HepG2 (cell line): ENCODE measurements at regions not wholly inside any gene's neighbourhood (a gene's known extent, or its start where the extent isn't known, plus 50 kb on each side); places are given as distances from the start of the nearest gene placed in this dataset.

Experiments
- ATAC-seq: fragments of 200-7000 bp; cut with Tn5 transposase; 3 replicates; pipeline ENCODE4 v1.9.1; 2020; ENCODE audit warnings: mild to moderate bottlenecking, moderate library complexity
- BruUV-seq: library from RNA; stranded (reverse); fragments of 400-500 nt; replicated peaks from 2 replicates; lab custom pipeline; 2021; lab: Mats Ljungman, UMichigan
- CTCF ChIA-PET: fragments of 300-600 bp; formaldehyde crosslinking; extraction: SDS; loops from one replicate; lab custom pipeline; 2021; ENCODE audit warnings: low total read pairs, inconsistent platforms, low intra/inter-chr PET ratio; lab: Yijun Ruan, JAX
- POLR2A ChIA-PET: fragments of 350-600 bp; sonication (Branson Sonifier 250); formaldehyde crosslinking; loops from one replicate; lab custom pipeline; 2020; ENCODE audit warnings: antibody characterized with exemption, inconsistent platforms; lab: Yijun Ruan, JAX
- DNase-seq: peaks from one replicate; pipeline ENCODE4 v3.0.0-alpha.2; 2015; ENCODE audit warnings: low spot score
- FAIRE-seq: peaks from 3 replicates; lab custom pipeline; 2011; peaks lifted over from hg19 to GRCh38; lab: Jason Lieb, UNC
- H2AFZ ChIP-seq: one replicate; pipeline ENCODE4 v1.6.1; 2011; ENCODE audit warnings: low read length, inconsistent platforms
- H3K27ac ChIP-seq: fragments of 300-600 bp; 3 replicates; pipeline ENCODE4 v1.8.0; 2011; ENCODE audit warnings: mixed run types, mild to moderate bottlenecking, mixed read lengths, low read length, inconsistent platforms; ENCODE audit not compliant: insufficient read depth; ENCODE audit errors: extremely low read length
- H3K27me3 ChIP-seq, 2 experiments: fragments of 200-600 bp in 1 of 2; 2 replicates in 1 of 2; 3 replicates in 1 of 2; pipeline versions ENCODE4 v1.6.0 to v1.8.0; 2011; ENCODE audit warnings: low read length in 2 of 2, mild to moderate bottlenecking in 2 of 2, moderate library complexity in 2 of 2, inconsistent platforms in 1 of 2; ENCODE audit not compliant: insufficient read depth in 2 of 2, control insufficient read depth in 1 of 2
- H3K36me3 ChIP-seq, 2 experiments: fragments of 200-600 bp in 1 of 2; replicated peaks in 1 of 2; 2 replicates in 1 of 2; 3 replicates in 1 of 2; pipeline versions ENCODE4 v1.5.1 to v1.8.0; 2011; ENCODE audit warnings: low read length in 2 of 2, inconsistent platforms in 1 of 2; ENCODE audit not compliant: insufficient read depth in 2 of 2, control insufficient read depth in 1 of 2
- H3K4me1 ChIP-seq: 2 replicates; pipeline ENCODE4 v1.5.1; 2012; ENCODE audit warnings: low read length, inconsistent platforms; ENCODE audit not compliant: insufficient read depth
- H3K4me2 ChIP-seq: 2 replicates; pipeline ENCODE4 v1.6.0; 2011; ENCODE audit warnings: low read depth, low read length, inconsistent platforms
- H3K4me3 ChIP-seq, 3 experiments: fragments of 200-600 bp in 1 of 3; sonication (generic), shearing (Covaris generic) in 1 of 3; replicated peaks in 1 of 3; 2 replicates each; pipeline ENCODE4 v1.5.1; 2011 to 2016; ENCODE audit warnings: low read length in 3 of 3, inconsistent platforms in 2 of 3, low read depth in 2 of 3, mild to moderate bottlenecking in 2 of 3, control low read depth in 1 of 3, mixed read lengths in 1 of 3; ENCODE audit not compliant: insufficient read depth in 1 of 3
- H3K79me2 ChIP-seq: one replicate; pipeline ENCODE4 v1.6.1; 2011; ENCODE audit warnings: low read length, inconsistent platforms; ENCODE audit not compliant: insufficient read depth
- H3K9ac ChIP-seq: 2 replicates; pipeline ENCODE4 v1.6.0; 2011; ENCODE audit warnings: mild to moderate bottlenecking, low read depth, low read length, inconsistent platforms; ENCODE audit not compliant: insufficient read depth
- H3K9me3 ChIP-seq: 2 replicates; pipeline ENCODE4 v1.5.1; 2012; ENCODE audit warnings: mild to moderate bottlenecking, low read length
- H4K20me1 ChIP-seq: 2 replicates; pipeline ENCODE4 v1.6.0; 2011; ENCODE audit warnings: inconsistent platforms, mild to moderate bottlenecking, low read length, moderate library complexity; ENCODE audit not compliant: insufficient read depth
- ASH2L ChIP-seq: fragments of 300-600, 200-600 bp; sonication (generic); IDR thresholded peaks from 2 replicates; pipeline ENCODE4 v1.7.0; 2017; ENCODE audit warnings: low read depth, mild to moderate bottlenecking, moderate library complexity, mixed read lengths, low read length; ENCODE audit not compliant: insufficient read length
- DNMT3B ChIP-seq: conservative IDR thresholded peaks from 2 replicates; pipeline ENCODE4 v1.6.1; 2016; ENCODE audit warnings: missing biosample characterization, control low read depth
- HDAC2 ChIP-seq: sonication (generic); formaldehyde crosslinking; IDR thresholded peaks from 2 replicates; pipeline ENCODE4 v1.4.0; 2020; ENCODE audit warnings: missing genetic modification reagents
- HDAC6 ChIP-seq: fragments of 200-600 bp; sonication (generic); IDR thresholded peaks from 2 replicates; pipeline ENCODE4 v1.7.0; 2017; ENCODE audit warnings: mild to moderate bottlenecking, antibody characterized with exemption, low read length, low read depth
- HNRNPUL1 ChIP-seq: fragments of 200-400 bp; formaldehyde crosslinking; IDR thresholded peaks from 2 replicates; pipeline ENCODE4 v1.6.1; 2017; ENCODE audit warnings: low read depth, mild to moderate bottlenecking, low read length, moderate library complexity
- MAFK ChIP-seq, 2 experiments: IDR thresholded peaks in 1 of 2; conservative IDR thresholded peaks in 1 of 2; 2 replicates each; pipeline ENCODE4 v1.6.1; 2011; ENCODE audit warnings: improper control_type of control experiment in 2 of 2, low read length in 2 of 2
- PLRG1 ChIP-seq: fragments of 450-650 bp; conservative IDR thresholded peaks from 2 replicates; pipeline ENCODE4 v1.6.1; 2016
- RFXAP ChIP-seq: sonication (generic); formaldehyde crosslinking; IDR thresholded peaks from 2 replicates; pipeline ENCODE4 v1.4.0; 2020; ENCODE audit warnings: missing genetic modification reagents, borderline replicate concordance
- SAFB2 ChIP-seq: sonication (generic); formaldehyde crosslinking; IDR thresholded peaks from 2 replicates; pipeline ENCODE4 v1.5.1; 2020; ENCODE audit warnings: missing genetic modification reagents, low read depth, mild to moderate bottlenecking, borderline replicate concordance
- SNAPC2 ChIP-seq: sonication (generic); formaldehyde crosslinking; IDR thresholded peaks from 2 replicates; pipeline ENCODE4 v1.8.1; 2022; ENCODE audit warnings: mild to moderate bottlenecking, missing genetic modification reagents
- TCF7 ChIP-seq: sonication (generic); IDR thresholded peaks from 2 replicates; pipeline ENCODE4 v1.6.1; 2016; ENCODE audit warnings: antibody characterized with exemption, low read depth
- ZFP36L2 ChIP-seq: sonication (generic); formaldehyde crosslinking; IDR thresholded peaks from 2 replicates; pipeline ENCODE4 v1.4.0; 2020; ENCODE audit warnings: missing genetic modification reagents
- ZNF263 ChIP-seq: sonication (generic); formaldehyde crosslinking; IDR thresholded peaks from 2 replicates; pipeline ENCODE4 v1.4.0; 2020; ENCODE audit warnings: missing genetic modification reagents
- ZNF30 ChIP-seq: sonication (generic); formaldehyde crosslinking; IDR thresholded peaks from 2 replicates; pipeline ENCODE4 v1.5.0; 2020; ENCODE audit warnings: mild to moderate bottlenecking, missing genetic modification reagents
- ZXDC ChIP-seq: sonication (generic); formaldehyde crosslinking; IDR thresholded peaks from 2 replicates; pipeline ENCODE4 v1.5.0; 2020; ENCODE audit warnings: mild to moderate bottlenecking, missing genetic modification reagents
- WGBS: methylation state at CpG from one replicate; pipeline ENCODE4 v1.1.6; 2017; ENCODE audit warnings: low lambda C conversion rate; 5-methylcytosine and 5-hydroxymethylcytosine counted together
- in situ Hi-C: cut with HindIII; loops from 2 replicates; pipeline ENCODE4 v1.10.0; 2017; ENCODE audit warnings: low pct_unique_long_range_greater_than_20kb; ENCODE audit not compliant: extremely low pct_ligation_motif_present
- intact Hi-C: fragments of 100-400 bp; cut with micrococcal nuclease; formaldehyde crosslinking; loops from one replicate; pipeline ENCODE4 v1.10.0; 2022; ENCODE audit not compliant: unreplicated experiment
- TF ChIP-seq, protein P1 (sequence below): sonication (generic); formaldehyde crosslinking; IDR thresholded peaks from 2 replicates; pipeline ENCODE4 v1.5.0; 2020; ENCODE audit warnings: mild to moderate bottlenecking, missing genetic modification reagents

- no peak for TF ChIP-seq ZXDC (CRISPR knock-in tag)
- no peak for TF ChIP-seq SAFB2
- TF ChIP-seq, all 625 proteins: peak for 0
Observed at GRCh38 chr9:135219676-135220600, 132.5 kb downstream of the OLFM1 start (continued).

GRCh38 chr9:135220601-135221575 is 133.4 kb downstream of the OLFM1 start:
- POLR2A ChIA-PET, result no interaction called here
- 17% methylated on average over 7 of the region's 28 CpGs for WGBS
- TF ChIP-seq TCF7 (no peak), MAFK (conservative IDR thresholded peaks at IDR 0.05 in 1 of 2, IDR thresholded peaks at IDR 0.05 in 1 of 2; ENCODE audit: low read length in 2 of 2) (no peak), ZNF263 (CRISPR knock-in tag) (no peak), DNMT3B (CRISPR knock-in tag) (no peak), PLRG1 (no peak), ZFP36L2 (no peak), SNAPC2 (no peak), ZNF30 (CRISPR knock-in tag) (no peak), HDAC2 (CRISPR knock-in tag) (no peak), HNRNPUL1 (no peak), HDAC6 (no peak), ASH2L (no peak), RFXAP (CRISPR knock-in tag) (no peak)
- TF ChIP-seq, protein P1, sequence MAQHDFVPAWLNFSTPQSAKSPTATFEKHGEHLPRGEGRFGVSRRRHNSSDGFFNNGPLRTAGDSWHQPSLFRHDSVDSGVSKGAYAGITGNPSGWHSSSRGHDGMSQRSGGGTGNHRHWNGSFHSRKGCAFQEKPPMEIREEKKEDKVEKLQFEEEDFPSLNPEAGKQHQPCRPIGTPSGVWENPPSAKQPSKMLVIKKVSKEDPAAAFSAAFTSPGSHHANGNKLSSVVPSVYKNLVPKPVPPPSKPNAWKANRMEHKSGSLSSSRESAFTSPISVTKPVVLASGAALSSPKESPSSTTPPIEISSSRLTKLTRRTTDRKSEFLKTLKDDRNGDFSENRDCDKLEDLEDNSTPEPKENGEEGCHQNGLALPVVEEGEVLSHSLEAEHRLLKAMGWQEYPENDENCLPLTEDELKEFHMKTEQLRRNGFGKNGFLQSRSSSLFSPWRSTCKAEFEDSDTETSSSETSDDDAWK (CRISPR knock-in tag), result no peak

More at GRCh38 chr9:135220601-135221575, 133.4 kb downstream of the OLFM1 start:
- intact Hi-C loops, result no loop called here
- no peaks in the 10 kb centered on the region for H3K36me3 ChIP-seq
- no peaks in the 10 kb centered on the region for H4K20me1 ChIP-seq
- no peak overlapping the region for H3K4me2 ChIP-seq
- H3K27me3 ChIP-seq, result peaks cover 10 to 68% of the 10 kb centered on the region in 2 experiments; a peak in 3 of 5 replicates
- no peak overlapping the region for H3K27ac ChIP-seq
- H3K79me2 ChIP-seq, result no peaks in the 10 kb centered on the region
- H3K9me3 ChIP-seq, result no peaks in the 10 kb centered on the region
- no TSS peak for BruUV-seq
- no peak overlapping the region for H2AFZ ChIP-seq
- no peak overlapping the region for H3K4me3 ChIP-seq
- H3K4me1 ChIP-seq, result no peaks in the 10 kb centered on the region
- no peak overlapping the region for H3K9ac ChIP-seq
- FAIRE-seq (no peak), DNase-seq (no peak), ATAC-seq (no peak)
- CTCF ChIA-PET, result no interaction called here
- in situ Hi-C loops, result no loop called here
